NCI-H1694 treated with DMSO at 0.1 percent for 48 hours (cell line): ENCODE measurements at regions not wholly inside any gene's neighbourhood (a gene's known extent, or its start where the extent isn't known, plus 50 kb on each side); places are given as distances from the start of the nearest gene placed in this dataset.
"Not testable (repeated sequence)": the region's sequence is repeated elsewhere in the genome, so short reads cannot be mapped to it uniquely, and the experiment has no call there.

ENCODE experiments used
- DNase-seq: peaks from one replicate; lab custom pipeline; 2025; lab: John Stamatoyannopoulos, UW

- no peak for DNase-seq
These were observed 76.3 kb downstream of the DRAM2 start for GRCh38 chr1:111063595-111063994.

- no peak for DNase-seq
These were observed 77.3 kb downstream of the DRAM2 start for GRCh38 chr1:111062624-111063023.

- no peak for DNase-seq
These were observed 77.8 kb downstream of the DRAM2 start for GRCh38 chr1:111062081-111062480.

GRCh38 chr1:111054656-111055055 lies 85.2 kb downstream of the DRAM2 start:
- DNase-seq, result no peak

- DNase-seq, result no peak
These were observed 87.6 kb downstream of the DRAM2 start for GRCh38 chr1:111052246-111052645.

- DNase-seq, result not testable (repeated sequence)
These were observed 84.5 kb upstream of the LRIF1 start for GRCh38 chr1:111048253-111048652.

GRCh38 chr1:111045033-111045722 lies 81.5 kb upstream of the LRIF1 start:
- DNase-seq, result no peak

- DNase-seq, result peak; percentile 33
These were observed 68.7 kb upstream of the LRIF1 start for GRCh38 chr1:111032295-111032897.

GRCh38 chr1:111030590-111030989 lies 66.9 kb upstream of the LRIF1 start:
- DNase-seq, result peak; percentile 60

GRCh38 chr1:111025109-111025508 lies 61.4 kb upstream of the LRIF1 start:
- DNase-seq, result no peak

- DNase-seq, result no peak
These were observed 51.5 kb upstream of the LRIF1 start for GRCh38 chr1:111015222-111015621.
